Keratinocyte (primary cell): ENCODE measurements at regions not wholly inside any gene's neighbourhood (a gene's known extent, or its start where the extent isn't known, plus 50 kb on each side); places are given as distances from the start of the nearest gene placed in this dataset.

Experiments
- DNase-seq: peaks from one replicate; pipeline ENCODE4 v3.0.0-alpha.2; 2011; ENCODE audit warnings: low read depth, missing footprints, low spot score
- FAIRE-seq: peaks from 2 replicates; lab custom pipeline; 2011; peaks lifted over from hg19 to GRCh38; lab: Jason Lieb, UNC
- H2AFZ ChIP-seq: 2 replicates; pipeline ENCODE4 v1.6.0; 2012; ENCODE audit warnings: low read length, control low read depth, inconsistent platforms; ENCODE audit not compliant: control insufficient read depth
- H3K27ac ChIP-seq: 2 replicates; pipeline ENCODE4 v1.5.1; 2011; ENCODE audit warnings: low read length; ENCODE audit not compliant: control insufficient read depth, insufficient read depth
- H3K27me3 ChIP-seq: 3 replicates; pipeline ENCODE4 v1.6.0; 2011; ENCODE audit warnings: low read length; ENCODE audit not compliant: control insufficient read depth, insufficient read depth; ENCODE audit errors: extremely low read depth
- H3K36me3 ChIP-seq, 2 experiments: 2 replicates in 1 of 2; 3 replicates in 1 of 2; pipeline ENCODE4 v1.5.1; 2011; ENCODE audit warnings: low read length in 2 of 2, mild to moderate bottlenecking in 1 of 2; ENCODE audit not compliant: control insufficient read depth in 2 of 2, insufficient read depth in 2 of 2; ENCODE audit errors: extremely low read depth in 1 of 2
- H3K4me1 ChIP-seq: 3 replicates; pipeline ENCODE4 v1.5.1; 2011; ENCODE audit warnings: low read length; ENCODE audit not compliant: control insufficient read depth, insufficient read depth; ENCODE audit errors: extremely low read depth
- H3K4me2 ChIP-seq: 3 replicates; pipeline ENCODE4 v1.6.0; 2011; ENCODE audit warnings: low read depth, low read length; ENCODE audit not compliant: control insufficient read depth, insufficient read depth; ENCODE audit errors: extremely low read depth
- H3K4me3 ChIP-seq, 3 experiments: fragments of 200-600 bp in 1 of 3; sonication (generic) in 1 of 3; 2 replicates in 2 of 3; 3 replicates in 1 of 3; pipeline ENCODE4 v1.5.1; 2011 to 2016; ENCODE audit warnings: low read length in 3 of 3, mild to moderate bottlenecking in 3 of 3, control low read depth in 2 of 3, inconsistent platforms in 1 of 3, low read depth in 1 of 3, mixed read lengths in 1 of 3, mixed run types in 1 of 3, moderate library complexity in 1 of 3; ENCODE audit not compliant: control insufficient read depth in 2 of 3, insufficient read depth in 2 of 3; ENCODE audit errors: extremely low read depth in 1 of 3
- H3K79me2 ChIP-seq: 2 replicates; pipeline ENCODE4 v1.6.0; 2012; ENCODE audit warnings: low read length; ENCODE audit not compliant: control insufficient read depth, insufficient read depth
- H3K9ac ChIP-seq: 3 replicates; pipeline ENCODE4 v1.6.0; 2011; ENCODE audit warnings: low read length; ENCODE audit not compliant: control insufficient read depth, insufficient read depth; ENCODE audit errors: extremely low read depth
- H3K9me1 ChIP-seq: 3 replicates; pipeline ENCODE4 v1.6.0; 2011; ENCODE audit warnings: low read length; ENCODE audit not compliant: control insufficient read depth, insufficient read depth; ENCODE audit errors: extremely low read depth
- H3K9me3 ChIP-seq: 2 replicates; pipeline ENCODE4 v1.5.1; 2012; ENCODE audit warnings: low read depth, low read length; ENCODE audit not compliant: control insufficient read depth
- H4K20me1 ChIP-seq: 3 replicates; pipeline ENCODE4 v1.6.0; 2011; ENCODE audit warnings: low read length; ENCODE audit not compliant: control insufficient read depth, insufficient read depth; ENCODE audit errors: extremely low read depth
- EZH2 ChIP-seq: IDR thresholded peaks from one replicate; pipeline ENCODE4 v1.6.1; 2012; ENCODE audit warnings: inconsistent platforms, mild to moderate bottlenecking, low read length, moderate library complexity
- dilution Hi-C: fragments of 300-500 bp; cut with MboI; formaldehyde crosslinking; loops from one replicate; pipeline ENCODE4 v1.7.0; 2020; ENCODE audit warnings: low sequenced_read_pairs; ENCODE audit not compliant: extremely low pct_ligation_motif_present
- TF ChIP-seq, protein P1 (sequence below), 3 experiments: IDR thresholded peaks in 1 of 3; conservative IDR thresholded peaks in 1 of 3; optimal IDR thresholded peaks in 1 of 3; 2 replicates in 2 of 3; 3 replicates in 1 of 3; pipeline versions ENCODE3 to v1.5.1; 2011; ENCODE audit warnings: low read length in 3 of 3, mild to moderate bottlenecking in 3 of 3, moderate library complexity in 2 of 3, control low read depth in 1 of 3, inconsistent platforms in 1 of 3; ENCODE audit not compliant: insufficient read depth in 2 of 3; ENCODE audit errors: extremely low read depth in 1 of 3

DNA sequence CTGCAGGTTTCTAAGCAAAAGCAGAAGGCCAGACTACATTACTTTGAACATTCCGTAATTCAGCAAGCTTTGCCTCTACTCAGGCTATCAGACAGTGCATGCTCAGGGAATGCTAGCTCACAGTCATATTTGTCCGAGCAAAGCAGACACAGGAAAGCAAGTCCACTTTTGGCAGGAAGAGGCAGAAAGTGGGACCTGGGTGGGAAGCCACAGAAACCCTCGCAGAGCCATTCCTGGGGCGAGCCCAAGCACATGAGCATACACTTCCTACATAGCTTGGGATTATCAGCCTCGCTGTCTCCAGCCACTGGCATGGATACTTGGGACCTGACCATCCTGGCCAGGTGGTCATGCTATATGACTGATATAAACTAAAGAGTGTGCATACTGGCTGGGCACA lies 113.3 kb downstream of the TRIM29 start:
- H3K27me3 ChIP-seq, result peaks cover 7% of the 10 kb centered on the region
- dilution Hi-C loops, result no loop called here
- peaks cover 3% of the 10 kb centered on the region for H3K4me1 ChIP-seq
- H3K4me3 ChIP-seq, result no peak overlapping the region
- H3K9me1 ChIP-seq, result no peaks in the 10 kb centered on the region
- H3K36me3 ChIP-seq, result no peaks in the 10 kb centered on the region
- no peaks in the 10 kb centered on the region for H4K20me1 ChIP-seq
- TF ChIP-seq EZH2, result no peak
- TF ChIP-seq, protein P1, sequence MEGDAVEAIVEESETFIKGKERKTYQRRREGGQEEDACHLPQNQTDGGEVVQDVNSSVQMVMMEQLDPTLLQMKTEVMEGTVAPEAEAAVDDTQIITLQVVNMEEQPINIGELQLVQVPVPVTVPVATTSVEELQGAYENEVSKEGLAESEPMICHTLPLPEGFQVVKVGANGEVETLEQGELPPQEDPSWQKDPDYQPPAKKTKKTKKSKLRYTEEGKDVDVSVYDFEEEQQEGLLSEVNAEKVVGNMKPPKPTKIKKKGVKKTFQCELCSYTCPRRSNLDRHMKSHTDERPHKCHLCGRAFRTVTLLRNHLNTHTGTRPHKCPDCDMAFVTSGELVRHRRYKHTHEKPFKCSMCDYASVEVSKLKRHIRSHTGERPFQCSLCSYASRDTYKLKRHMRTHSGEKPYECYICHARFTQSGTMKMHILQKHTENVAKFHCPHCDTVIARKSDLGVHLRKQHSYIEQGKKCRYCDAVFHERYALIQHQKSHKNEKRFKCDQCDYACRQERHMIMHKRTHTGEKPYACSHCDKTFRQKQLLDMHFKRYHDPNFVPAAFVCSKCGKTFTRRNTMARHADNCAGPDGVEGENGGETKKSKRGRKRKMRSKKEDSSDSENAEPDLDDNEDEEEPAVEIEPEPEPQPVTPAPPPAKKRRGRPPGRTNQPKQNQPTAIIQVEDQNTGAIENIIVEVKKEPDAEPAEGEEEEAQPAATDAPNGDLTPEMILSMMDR (optimal IDR thresholded peaks at IDR 0.05 in 1 of 3, IDR thresholded peaks at IDR 0.05 in 1 of 3, conservative IDR thresholded peaks at IDR 0.05 in 1 of 3; ENCODE audit: extremely low read depth in 1 of 3, insufficient read depth in 2 of 3, low read length in 3 of 3), result no peak
- H2AFZ ChIP-seq, result no peak overlapping the region
- H3K79me2 ChIP-seq, result no peaks in the 10 kb centered on the region
- H3K9me3 ChIP-seq, result no peaks in the 10 kb centered on the region
- no peak overlapping the region for H3K27ac ChIP-seq
- H3K4me2 ChIP-seq, result no peak overlapping the region
- FAIRE-seq, result no peak
- DNase-seq, result no peak
- H3K9ac ChIP-seq, result no peak overlapping the region

DNA sequence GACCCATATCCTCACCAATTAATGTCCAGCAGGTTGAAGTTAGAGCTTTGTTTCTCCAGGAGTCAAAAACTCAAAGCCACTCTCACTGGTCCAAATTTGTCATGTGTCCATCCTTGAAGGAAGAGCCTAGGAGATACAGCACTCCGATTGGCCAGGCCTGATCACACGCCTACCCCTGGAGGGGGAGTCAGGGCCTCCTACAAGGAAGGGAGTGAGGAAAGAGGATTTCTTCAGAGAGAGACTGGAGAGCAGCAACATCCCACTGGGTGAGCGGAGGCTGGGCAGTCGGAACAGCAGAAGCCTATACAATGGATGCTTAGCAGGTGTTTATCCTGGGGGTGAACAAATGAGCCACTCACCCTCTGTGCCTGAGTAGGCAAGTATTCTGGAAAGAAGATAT lies 113.9 kb downstream of the TRIM29 start:
- H3K27ac ChIP-seq, result no peak overlapping the region
- FAIRE-seq (no peak), DNase-seq (no peak)
- no peaks in the 10 kb centered on the region for H3K9me3 ChIP-seq
- no peak overlapping the region for H3K4me2 ChIP-seq
- H4K20me1 ChIP-seq, result no peaks in the 10 kb centered on the region
- H3K4me1 ChIP-seq, result peaks cover 3% of the 10 kb centered on the region
- TF ChIP-seq EZH2, result no peak
- TF ChIP-seq, protein P1 (optimal IDR thresholded peaks at IDR 0.05 in 1 of 3, IDR thresholded peaks at IDR 0.05 in 1 of 3, conservative IDR thresholded peaks at IDR 0.05 in 1 of 3; ENCODE audit: extremely low read depth in 1 of 3, insufficient read depth in 2 of 3, low read length in 3 of 3), result no peak
- no peaks in the 10 kb centered on the region for H3K79me2 ChIP-seq
- H3K4me3 ChIP-seq, result no peak overlapping the region
- dilution Hi-C loops, result no loop called here
- H2AFZ ChIP-seq, result no peak overlapping the region
- H3K9ac ChIP-seq, result no peak overlapping the region
- peaks cover 5% of the 10 kb centered on the region for H3K27me3 ChIP-seq
- H3K36me3 ChIP-seq, result no peaks in the 10 kb centered on the region
- no peaks in the 10 kb centered on the region for H3K9me1 ChIP-seq
